IPS-15b (cell line): ENCODE measurements at regions not wholly inside any gene's neighbourhood (a gene's known extent, or its start where the extent isn't known, plus 50 kb on each side); places are given as distances from the start of the nearest gene placed in this dataset.

Experiments used
- H3K27me3 ChIP-seq: one replicate; pipeline ENCODE4 v1.6.1; 2013; ENCODE audit warnings: low read length; ENCODE audit not compliant: control insufficient read depth, insufficient read depth
- H3K36me3 ChIP-seq: one replicate; pipeline ENCODE4 v1.6.1; 2013; ENCODE audit warnings: low read length; ENCODE audit not compliant: control insufficient read depth, insufficient read depth
- H3K4me1 ChIP-seq: one replicate; pipeline ENCODE4 v1.6.1; 2013; ENCODE audit warnings: mild to moderate bottlenecking, low read length; ENCODE audit not compliant: control insufficient read depth, insufficient read depth
- H3K4me3 ChIP-seq: one replicate; pipeline ENCODE4 v1.5.1; 2013; ENCODE audit warnings: low read depth, low read length
- H3K9ac ChIP-seq: one replicate; pipeline ENCODE4 v1.6.1; 2013; ENCODE audit warnings: low read depth, mild to moderate bottlenecking, low read length
- H3K9me3 ChIP-seq: one replicate; pipeline ENCODE4 v1.6.1; 2013; ENCODE audit warnings: mild to moderate bottlenecking, low read length; ENCODE audit not compliant: control insufficient read depth, insufficient read depth

DNA sequence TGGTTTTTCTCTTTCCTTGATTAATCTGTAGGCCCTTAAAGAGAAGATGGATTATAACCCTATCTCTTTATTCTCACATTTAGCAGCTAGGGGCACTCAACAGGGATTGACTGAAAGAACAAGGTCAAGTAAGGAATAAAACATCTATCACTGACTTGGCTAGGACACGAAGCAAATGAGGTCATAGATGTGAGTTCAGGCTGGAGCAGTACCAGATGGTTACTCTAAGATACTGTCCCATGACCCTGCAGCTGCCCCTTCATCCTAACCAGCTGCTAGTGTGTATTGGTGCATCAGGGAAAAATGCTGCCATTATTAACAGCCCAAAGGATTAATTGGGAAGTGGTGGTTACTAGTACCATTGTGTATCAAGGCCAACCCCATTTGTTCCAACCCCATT, 221.9 kb downstream of the CTH start:
- Histone ChIP-seq H3K27me3 (no peaks in the 10 kb centered on the region), H3K4me1 (no peaks in the 10 kb centered on the region), H3K36me3 (no peaks in the 10 kb centered on the region), H3K9me3 (no peaks in the 10 kb centered on the region), H3K4me3 (no peak overlapping the region), H3K9ac (no peak overlapping the region)

DNA sequence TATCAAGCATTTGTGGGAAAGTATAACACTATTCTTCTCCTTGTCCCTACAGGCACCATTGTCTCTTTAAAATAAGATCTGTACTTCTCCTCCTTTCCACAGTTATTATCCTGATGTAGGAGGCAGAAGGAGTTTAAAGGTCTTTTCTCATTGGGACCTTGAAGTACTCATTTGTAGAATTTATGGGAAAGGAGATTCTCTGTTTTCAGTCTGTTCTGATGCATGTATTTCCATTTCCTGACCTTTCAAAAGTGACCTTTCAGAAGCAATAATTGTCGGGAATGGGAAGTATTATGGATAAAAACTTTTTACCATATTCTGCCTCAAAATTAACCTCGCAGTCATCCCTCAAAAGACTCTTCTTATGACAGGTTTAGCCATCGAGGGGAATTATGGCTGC, 224.8 kb downstream of the CTH start:
- H3K27me3 ChIP-seq: no peaks in the 10 kb centered on the region
- no peaks in the 10 kb centered on the region for H3K4me1 ChIP-seq
- no peak overlapping the region for H3K4me3 ChIP-seq
- H3K9ac ChIP-seq: no peak overlapping the region
- H3K9me3 ChIP-seq: no peaks in the 10 kb centered on the region
- H3K36me3 ChIP-seq: no peaks in the 10 kb centered on the region

DNA sequence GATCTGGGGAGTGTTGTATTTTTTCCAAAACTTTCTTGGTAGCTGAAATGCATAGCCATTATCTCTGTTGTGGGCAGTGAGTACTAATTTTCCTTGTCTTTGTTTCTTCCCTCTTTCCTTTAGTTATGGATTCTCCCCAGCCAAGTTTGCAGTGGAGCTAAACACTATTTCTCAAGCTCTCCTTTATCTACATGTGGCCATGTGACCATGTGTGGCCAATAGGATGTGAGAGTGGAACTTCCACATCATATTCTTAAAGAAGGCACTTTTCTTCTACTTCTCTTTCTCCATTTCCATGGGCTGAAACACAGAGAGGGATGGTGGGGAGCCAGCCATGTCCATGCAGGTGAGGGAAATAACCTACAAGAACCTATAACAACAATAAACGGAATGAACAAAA, 230.8 kb downstream of the CTH start:
- no peaks in the 10 kb centered on the region for H3K4me1 ChIP-seq
- H3K9ac ChIP-seq: no peak overlapping the region
- no peaks in the 10 kb centered on the region for H3K36me3 ChIP-seq
- H3K4me3 ChIP-seq: no peak overlapping the region
- H3K27me3 ChIP-seq: no peaks in the 10 kb centered on the region
- H3K9me3 ChIP-seq: no peaks in the 10 kb centered on the region

DNA sequence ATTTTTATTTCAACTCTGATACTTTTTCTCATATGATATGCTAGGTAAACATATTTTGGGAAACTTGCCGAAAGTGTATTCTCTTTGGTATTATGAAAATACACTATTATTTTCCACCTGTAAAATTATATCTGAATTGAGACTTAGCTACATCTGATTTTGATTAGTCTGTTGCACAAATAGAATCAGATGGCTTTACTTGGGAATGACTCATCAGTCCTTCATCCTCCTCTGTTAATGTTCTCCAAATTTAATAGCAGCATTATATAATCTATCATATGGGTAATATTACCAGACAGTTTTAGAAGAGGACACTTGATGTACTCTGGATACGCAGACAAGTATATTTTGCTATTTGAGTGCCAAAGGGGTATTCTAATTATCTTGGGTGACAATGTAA, 245.3 kb downstream of the CTH start:
- H3K27me3 ChIP-seq: no peaks in the 10 kb centered on the region
- H3K4me3 ChIP-seq: no peak overlapping the region
- H3K4me1 ChIP-seq: no peaks in the 10 kb centered on the region
- H3K36me3 ChIP-seq: no peaks in the 10 kb centered on the region
- no peaks in the 10 kb centered on the region for H3K9me3 ChIP-seq
- H3K9ac ChIP-seq: no peak overlapping the region

DNA sequence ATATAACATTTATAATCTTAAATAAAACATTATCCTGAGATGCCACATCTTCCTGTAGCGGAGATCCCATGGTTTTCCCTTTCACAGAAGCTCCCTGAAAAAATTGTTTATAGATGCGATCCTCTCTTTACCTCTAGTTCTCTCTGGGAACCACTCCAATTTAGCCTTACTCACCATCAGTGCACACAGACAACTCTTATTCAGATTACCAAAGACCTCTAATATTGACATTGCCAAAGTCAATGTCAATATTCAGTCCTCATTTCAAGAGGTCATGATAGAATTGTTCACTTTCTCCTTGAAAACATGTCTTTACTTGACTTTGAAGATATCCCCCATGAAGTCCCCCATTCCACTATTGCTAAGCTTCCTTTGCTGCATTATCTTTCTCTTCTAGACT, 248.8 kb downstream of the CTH start:
- H3K36me3 ChIP-seq: no peaks in the 10 kb centered on the region
- no peaks in the 10 kb centered on the region for H3K27me3 ChIP-seq
- no peak overlapping the region for H3K4me3 ChIP-seq
- no peaks in the 10 kb centered on the region for H3K4me1 ChIP-seq
- H3K9ac ChIP-seq: no peak overlapping the region
- H3K9me3 ChIP-seq: no peaks in the 10 kb centered on the region

DNA sequence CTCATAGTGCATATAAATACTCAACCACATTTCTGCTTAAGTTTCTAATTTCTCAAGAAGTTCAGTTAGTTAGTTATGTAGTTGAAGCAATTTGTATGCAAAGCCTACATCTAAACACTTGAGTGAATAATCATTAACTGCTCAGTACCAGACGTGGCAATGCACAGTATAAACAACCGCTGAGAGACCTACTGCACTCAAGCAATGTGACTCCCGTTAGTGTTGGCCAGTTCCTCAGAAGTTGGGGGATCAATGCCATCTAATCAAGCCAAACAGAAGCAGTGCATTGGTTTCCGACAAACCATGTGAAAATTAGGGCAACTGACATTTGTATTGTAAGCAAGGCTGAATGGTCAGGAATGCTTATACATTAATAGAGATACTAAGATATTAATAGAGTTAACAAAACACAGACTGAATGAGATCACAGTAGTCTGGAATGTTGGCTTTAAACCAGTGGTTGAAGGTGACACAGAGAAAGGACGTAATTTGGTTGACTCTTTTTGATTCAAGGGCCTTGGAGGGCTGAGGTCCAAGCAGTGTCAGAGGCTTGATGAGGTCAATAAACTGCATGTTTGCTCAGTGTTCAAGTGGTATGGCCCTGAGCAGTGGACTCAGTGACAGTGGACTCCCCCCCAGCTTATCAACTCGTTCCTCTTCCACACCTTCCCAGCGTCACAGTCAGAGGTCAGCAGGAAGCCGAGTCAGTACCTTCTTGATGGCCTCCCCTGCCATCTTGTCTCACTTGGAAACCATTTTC, 255.5 kb downstream of the CTH start:
- Histone ChIP-seq H3K9ac (no peak overlapping the region), H3K4me1 (no peaks in the 10 kb centered on the region), H3K36me3 (no peaks in the 10 kb centered on the region), H3K27me3 (no peaks in the 10 kb centered on the region), H3K4me3 (no peak overlapping the region), H3K9me3 (no peaks in the 10 kb centered on the region)

DNA sequence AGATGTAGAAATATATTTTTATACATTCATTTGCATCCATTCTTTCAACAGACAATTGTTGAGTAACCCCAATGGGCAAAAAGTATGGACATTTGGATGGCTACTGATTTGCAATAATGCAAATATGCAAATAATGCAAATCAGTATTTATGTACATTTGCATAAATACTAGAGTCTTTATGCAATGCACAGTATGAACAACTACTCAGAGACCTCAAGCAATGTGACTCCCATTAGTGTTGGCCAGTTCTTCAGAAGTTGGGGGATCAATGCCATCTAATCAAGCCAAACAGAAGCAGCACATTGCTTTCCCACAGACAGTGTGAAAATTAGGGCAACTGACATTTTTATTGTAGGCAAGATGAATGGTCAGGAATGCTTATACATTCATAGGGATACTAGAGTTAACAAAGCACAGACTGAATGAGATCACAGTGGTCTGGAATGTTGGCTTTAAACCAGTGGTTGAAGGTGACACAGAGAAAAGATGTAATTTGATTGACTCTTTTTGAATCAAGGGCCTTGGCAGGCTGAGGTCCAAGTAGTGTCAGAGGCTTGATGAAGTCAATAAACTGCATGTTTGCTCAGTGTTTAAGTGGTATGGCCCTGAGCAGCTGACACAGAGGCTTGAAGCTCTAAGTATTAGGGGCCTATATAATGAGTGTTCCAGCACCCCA, 256.6 kb downstream of the CTH start:
- H3K4me3 ChIP-seq: no peak overlapping the region
- no peaks in the 10 kb centered on the region for H3K27me3 ChIP-seq
- no peaks in the 10 kb centered on the region for H3K9me3 ChIP-seq
- no peaks in the 10 kb centered on the region for H3K4me1 ChIP-seq
- H3K9ac ChIP-seq: no peak overlapping the region
- no peaks in the 10 kb centered on the region for H3K36me3 ChIP-seq

DNA sequence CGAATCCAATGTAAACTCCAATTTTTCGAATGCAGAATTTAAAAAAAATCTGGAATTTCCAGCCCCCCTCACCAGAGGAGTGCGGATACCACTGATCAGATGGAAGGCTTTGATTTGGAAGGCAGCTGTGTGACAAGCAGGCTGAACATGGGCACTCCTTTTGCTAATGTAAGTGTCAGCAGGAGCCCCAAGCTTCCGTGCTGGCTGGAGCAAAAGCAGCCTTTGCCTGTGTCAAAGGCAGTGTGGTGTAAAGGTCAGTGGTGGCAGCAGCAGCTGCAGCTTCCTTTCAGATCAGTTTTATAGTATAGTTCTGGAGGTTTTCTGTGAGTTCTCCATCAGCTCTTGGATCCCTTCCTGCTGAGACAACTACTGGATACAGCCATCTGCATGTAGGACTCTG, 259.9 kb downstream of the CTH start:
- no peaks in the 10 kb centered on the region for H3K27me3 ChIP-seq
- H3K4me1 ChIP-seq: peaks cover 5% of the 10 kb centered on the region
- H3K36me3 ChIP-seq: no peaks in the 10 kb centered on the region
- H3K9me3 ChIP-seq: no peaks in the 10 kb centered on the region
- no peak overlapping the region for H3K4me3 ChIP-seq
- H3K9ac ChIP-seq: no peak overlapping the region

DNA sequence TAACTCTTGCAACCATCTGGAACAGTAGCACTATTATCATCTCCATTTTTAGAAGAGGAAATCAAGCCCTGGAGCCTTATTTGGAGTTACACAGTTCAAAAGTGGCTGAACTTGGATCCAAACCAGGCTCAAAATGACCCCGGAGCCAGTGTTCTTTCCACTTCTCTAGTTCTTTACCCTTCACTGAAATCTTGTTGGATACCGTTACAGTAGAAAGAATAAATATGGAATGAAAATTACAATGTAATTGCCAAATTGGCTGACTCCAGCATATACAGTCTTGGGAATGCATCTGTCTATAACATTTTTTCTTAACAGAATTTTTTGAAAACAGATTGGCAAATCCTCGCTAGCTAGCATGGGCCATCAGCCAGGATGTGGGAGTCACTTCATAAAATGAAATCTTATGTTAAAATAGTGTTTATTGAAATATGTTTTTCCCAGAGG, 261.4 kb downstream of the CTH start:
- Histone ChIP-seq H3K4me1 (peaks cover 5% of the 10 kb centered on the region), H3K9ac (no peak overlapping the region), H3K27me3 (no peaks in the 10 kb centered on the region), H3K9me3 (no peaks in the 10 kb centered on the region), H3K36me3 (no peaks in the 10 kb centered on the region), H3K4me3 (no peak overlapping the region)

DNA sequence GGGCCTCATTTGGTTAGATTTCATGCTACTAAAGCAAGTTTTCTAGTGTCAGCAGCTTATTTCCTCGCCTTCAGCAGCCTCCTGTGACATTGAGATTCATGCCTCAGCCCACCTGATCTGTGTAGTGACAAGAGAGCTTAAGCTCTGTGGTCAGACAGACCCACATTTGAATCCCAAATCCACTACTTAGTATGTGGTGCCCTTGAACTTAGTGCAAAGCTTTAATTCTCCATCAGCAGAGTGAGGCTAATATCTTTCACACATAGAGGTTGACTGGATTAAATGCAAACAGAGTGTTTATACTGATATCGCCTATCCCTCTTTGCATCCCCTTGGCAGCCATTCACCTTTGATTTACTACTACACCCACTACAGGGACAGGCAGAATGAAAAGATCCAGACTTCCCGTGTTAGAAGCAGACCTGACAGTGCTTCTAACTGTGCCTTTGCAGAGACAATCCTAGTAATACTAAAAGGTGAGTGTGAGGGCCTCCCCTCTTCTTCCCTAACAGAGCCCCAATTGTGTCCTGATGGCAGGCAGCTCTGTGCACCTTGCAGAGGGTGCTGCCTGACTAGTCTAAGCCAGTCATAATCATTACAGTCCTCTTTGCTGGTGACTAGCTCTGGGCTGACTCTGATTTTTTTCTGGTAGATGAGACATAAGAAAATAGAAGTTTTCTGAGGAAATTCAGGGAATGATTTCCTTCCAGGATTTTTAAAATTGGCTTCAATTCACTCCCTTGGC, 264.0 kb downstream of the CTH start:
- Histone ChIP-seq H3K27me3 (no peaks in the 10 kb centered on the region), H3K4me1 (peaks cover 5% of the 10 kb centered on the region), H3K4me3 (no peak overlapping the region), H3K9ac (no peak overlapping the region), H3K9me3 (no peaks in the 10 kb centered on the region), H3K36me3 (no peaks in the 10 kb centered on the region)

DNA sequence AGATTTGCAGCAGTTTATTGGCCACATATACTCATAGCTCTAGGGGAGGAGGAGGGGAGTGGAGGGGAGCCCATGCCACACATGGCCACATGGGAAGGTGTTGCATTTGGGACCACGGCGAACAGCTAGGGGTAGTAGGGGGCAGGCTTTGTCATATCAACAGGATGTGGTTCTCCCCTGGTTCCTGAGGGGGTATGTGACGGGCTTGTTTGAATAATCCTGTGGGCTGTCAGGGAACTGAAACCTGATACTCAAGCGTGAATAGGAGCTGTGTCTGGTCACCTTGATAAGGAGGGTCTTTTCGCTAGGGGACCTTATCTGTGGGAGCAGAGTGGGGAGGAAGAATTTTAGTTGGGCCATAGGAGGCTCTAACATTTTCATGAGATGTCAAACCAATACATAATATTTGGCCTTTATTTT, 264.7 kb downstream of the CTH start:
- no peak overlapping the region for H3K9ac ChIP-seq
- peaks cover 5% of the 10 kb centered on the region for H3K4me1 ChIP-seq
- H3K4me3 ChIP-seq: no peak overlapping the region
- no peaks in the 10 kb centered on the region for H3K9me3 ChIP-seq
- H3K27me3 ChIP-seq: no peaks in the 10 kb centered on the region
- H3K36me3 ChIP-seq: no peaks in the 10 kb centered on the region
